ENCODE measurements at regions not wholly inside any gene's neighbourhood (a gene's known extent, or its start where the extent isn't known, plus 50 kb on each side); places are given as distances from the start of the nearest gene placed in this dataset.

DNA sequence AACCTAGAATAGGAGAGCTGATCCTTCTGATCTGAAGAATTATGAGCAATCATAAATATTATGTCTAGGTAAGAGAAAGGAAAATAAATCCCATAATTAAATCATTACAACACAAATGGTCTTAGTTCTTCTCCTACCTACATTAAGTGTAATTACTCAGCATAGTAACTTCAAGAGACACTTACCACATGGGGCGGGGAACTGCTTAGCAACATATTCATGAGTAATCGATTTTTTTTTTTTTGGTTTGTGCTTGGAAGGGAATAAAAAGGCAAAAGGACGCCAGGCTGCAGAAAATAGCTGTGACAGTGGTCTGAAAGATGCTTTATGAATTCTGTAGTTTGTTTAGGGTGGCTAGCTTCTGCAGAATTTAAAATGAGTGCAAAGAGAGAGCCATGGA, 103.3 kb upstream of the HTR2A start:
- TF ChIP-seq, protein P1, sequence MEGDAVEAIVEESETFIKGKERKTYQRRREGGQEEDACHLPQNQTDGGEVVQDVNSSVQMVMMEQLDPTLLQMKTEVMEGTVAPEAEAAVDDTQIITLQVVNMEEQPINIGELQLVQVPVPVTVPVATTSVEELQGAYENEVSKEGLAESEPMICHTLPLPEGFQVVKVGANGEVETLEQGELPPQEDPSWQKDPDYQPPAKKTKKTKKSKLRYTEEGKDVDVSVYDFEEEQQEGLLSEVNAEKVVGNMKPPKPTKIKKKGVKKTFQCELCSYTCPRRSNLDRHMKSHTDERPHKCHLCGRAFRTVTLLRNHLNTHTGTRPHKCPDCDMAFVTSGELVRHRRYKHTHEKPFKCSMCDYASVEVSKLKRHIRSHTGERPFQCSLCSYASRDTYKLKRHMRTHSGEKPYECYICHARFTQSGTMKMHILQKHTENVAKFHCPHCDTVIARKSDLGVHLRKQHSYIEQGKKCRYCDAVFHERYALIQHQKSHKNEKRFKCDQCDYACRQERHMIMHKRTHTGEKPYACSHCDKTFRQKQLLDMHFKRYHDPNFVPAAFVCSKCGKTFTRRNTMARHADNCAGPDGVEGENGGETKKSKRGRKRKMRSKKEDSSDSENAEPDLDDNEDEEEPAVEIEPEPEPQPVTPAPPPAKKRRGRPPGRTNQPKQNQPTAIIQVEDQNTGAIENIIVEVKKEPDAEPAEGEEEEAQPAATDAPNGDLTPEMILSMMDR (IDR thresholded peaks at IDR 0.05; ENCODE audit: unreplicated experiment in 3 of 3), result no peak
- Mint-ChIP-seq H3K4me3 (no peak overlapping the region), H3K27ac (peak overlapping the region in 1 of 3 experiments; percentile 25), H3K27me3 (ENCODE audit: low read depth) (no peaks in the 10 kb centered on the region), H3K4me1 (peaks cover 11% of the 10 kb centered on the region), H3K9me3 (no peaks in the 10 kb centered on the region), H3K36me3 (ENCODE audit: low read depth) (no peaks in the 10 kb centered on the region)

DNA sequence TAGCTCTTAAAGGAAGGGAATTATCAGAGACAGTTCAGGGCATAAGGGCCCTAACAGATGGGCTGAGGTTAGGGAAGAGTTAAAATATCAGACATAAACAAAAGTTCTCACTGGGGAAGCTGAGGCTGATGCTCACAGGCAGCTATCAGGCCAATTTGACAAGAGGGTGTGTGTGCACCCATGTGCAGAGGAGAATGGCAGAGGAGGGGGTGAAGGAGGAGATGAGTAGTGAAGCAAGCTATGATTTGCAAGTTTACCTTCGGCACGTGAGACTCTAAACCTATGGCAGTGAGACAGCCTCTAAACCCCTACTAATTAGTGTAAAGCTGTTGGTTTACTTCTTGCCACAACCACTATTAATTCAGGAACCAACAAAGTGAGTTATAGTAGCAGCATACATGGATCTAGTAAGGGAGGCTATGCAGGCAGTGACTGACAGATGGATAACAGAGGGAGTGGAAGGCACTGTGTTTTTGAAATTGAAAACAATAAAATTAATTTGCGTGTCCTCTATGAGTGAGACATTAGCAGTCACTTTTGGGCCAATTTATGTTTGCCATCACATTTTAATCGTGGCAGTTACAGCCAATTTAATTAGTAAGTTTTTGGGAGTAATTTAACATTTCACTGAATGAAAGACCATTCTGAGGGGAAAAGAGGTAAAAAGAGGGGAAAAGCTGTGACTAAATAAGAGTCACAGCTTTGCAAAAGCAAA, 99.6 kb upstream of the HTR2A start:
- Mint-ChIP-seq H3K36me3 (ENCODE audit: low read depth) (no peaks in the 10 kb centered on the region), H3K9me3 (no peaks in the 10 kb centered on the region), H3K27me3 (ENCODE audit: low read depth) (no peaks in the 10 kb centered on the region), H3K4me3 (no peak overlapping the region), H3K27ac (no peak overlapping the region), H3K4me1 (no peaks in the 10 kb centered on the region)
- TF ChIP-seq, protein P1 (IDR thresholded peaks at IDR 0.05; ENCODE audit: unreplicated experiment in 3 of 3), result no peak

GRCh38 chr13:46995874-46996273, 99.0 kb upstream of the HTR2A start:
- Mint-ChIP-seq H3K4me3 (no peak overlapping the region), H3K9me3 (no peaks in the 10 kb centered on the region), H3K36me3 (ENCODE audit: low read depth) (no peaks in the 10 kb centered on the region), H3K27me3 (ENCODE audit: low read depth) (no peaks in the 10 kb centered on the region), H3K27ac (no peak overlapping the region), H3K4me1 (no peaks in the 10 kb centered on the region)
- TF ChIP-seq, protein P1 (IDR thresholded peaks at IDR 0.05; ENCODE audit: unreplicated experiment in 3 of 3), result no peak

- Mint-ChIP-seq H3K27me3 (ENCODE audit: low read depth) (no peaks in the 10 kb centered on the region), H3K27ac (peak overlapping the region; percentile 15 to 77 (median 22)), H3K4me3 (no peak overlapping the region), H3K36me3 (ENCODE audit: low read depth) (no peaks in the 10 kb centered on the region), H3K4me1 (peaks cover 7% of the 10 kb centered on the region), H3K9me3 (no peaks in the 10 kb centered on the region)
- TF ChIP-seq, protein P1 (IDR thresholded peaks at IDR 0.05; ENCODE audit: unreplicated experiment in 3 of 3), result no peak
These were observed 97.6 kb upstream of the HTR2A start for GRCh38 chr13:46994492-46994891.

- H3K27ac Mint-ChIP-seq, result no peak overlapping the region
- no peaks in the 10 kb centered on the region for H3K9me3 Mint-ChIP-seq
- peaks cover 7% of the 10 kb centered on the region for H3K4me1 Mint-ChIP-seq
- no peaks in the 10 kb centered on the region for H3K27me3 Mint-ChIP-seq (ENCODE audit: low read depth)
- H3K4me3 Mint-ChIP-seq, result no peak overlapping the region
- TF ChIP-seq, protein P1 (IDR thresholded peaks at IDR 0.05; ENCODE audit: unreplicated experiment in 3 of 3), result no peak
- no peaks in the 10 kb centered on the region for H3K36me3 Mint-ChIP-seq (ENCODE audit: low read depth)
These were observed 95.6 kb upstream of the HTR2A start for GRCh38 chr13:46992383-46992952.

GRCh38 chr13:46983881-46984280, 87.0 kb upstream of the HTR2A start:
- Mint-ChIP-seq H3K27ac (peak overlapping the region in 2 of 3 experiments; percentile 12 to 34), H3K36me3 (ENCODE audit: low read depth) (no peaks in the 10 kb centered on the region)

More at GRCh38 chr13:46983881-46984280, 87.0 kb upstream of the HTR2A start:
- TF ChIP-seq, protein P1 (IDR thresholded peaks at IDR 0.05; ENCODE audit: unreplicated experiment in 3 of 3), result no peak
- no peaks in the 10 kb centered on the region for H3K9me3 Mint-ChIP-seq
- no peaks in the 10 kb centered on the region for H3K27me3 Mint-ChIP-seq (ENCODE audit: low read depth)
- H3K4me1 Mint-ChIP-seq, result no peaks in the 10 kb centered on the region
- no peak overlapping the region for H3K4me3 Mint-ChIP-seq

All from nephron (organoid).